ENCODE measurements at regions not wholly inside any gene's neighbourhood (a gene's known extent, or its start where the extent isn't known, plus 50 kb on each side); places are given as distances from the start of the nearest gene placed in this dataset.

DNA sequence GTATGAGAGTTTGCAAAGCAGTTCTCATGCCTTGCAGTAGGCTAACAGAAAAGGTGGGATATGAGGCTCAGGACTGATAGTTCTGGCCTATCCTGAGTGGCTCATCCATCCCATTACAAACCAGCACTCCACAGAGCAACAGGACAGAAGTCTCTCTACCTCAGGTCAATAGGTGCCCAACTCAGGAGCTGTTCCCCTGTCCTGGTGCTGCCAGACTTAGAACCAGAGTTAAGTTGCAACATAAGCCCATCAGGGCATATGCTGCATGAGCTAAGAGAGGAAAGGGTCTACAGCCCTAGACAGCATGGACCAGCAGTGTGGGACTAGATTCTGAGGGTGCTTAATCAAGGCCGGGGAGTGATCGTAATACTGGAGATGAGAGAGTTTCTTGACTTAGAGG, 104.8 kb upstream of the ECI2 start:
- TF ChIP-seq, protein P1, sequence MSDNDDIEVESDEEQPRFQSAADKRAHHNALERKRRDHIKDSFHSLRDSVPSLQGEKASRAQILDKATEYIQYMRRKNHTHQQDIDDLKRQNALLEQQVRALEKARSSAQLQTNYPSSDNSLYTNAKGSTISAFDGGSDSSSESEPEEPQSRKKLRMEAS (IDR thresholded peaks at IDR 0.05) = no peak
- TF ChIP-seq EP300 (IDR thresholded peaks at IDR 0.05; ENCODE audit: borderline replicate concordance) (no peak), TAF1 (IDR thresholded peaks at IDR 0.05; ENCODE audit: low read depth) (no peak), FOXM1 (IDR thresholded peaks at IDR 0.05; ENCODE audit: borderline replicate concordance, low read depth) (no peak), CEBPB (IDR thresholded peaks at IDR 0.05) (no peak), TEAD4 (IDR thresholded peaks at IDR 0.05) (no peak), EGR1 (IDR thresholded peaks at IDR 0.05) (no peak)
